ENCODE measurements at regions not wholly inside any gene's neighbourhood (a gene's known extent, or its start where the extent isn't known, plus 50 kb on each side); places are given as distances from the start of the nearest gene placed in this dataset.

DNA sequence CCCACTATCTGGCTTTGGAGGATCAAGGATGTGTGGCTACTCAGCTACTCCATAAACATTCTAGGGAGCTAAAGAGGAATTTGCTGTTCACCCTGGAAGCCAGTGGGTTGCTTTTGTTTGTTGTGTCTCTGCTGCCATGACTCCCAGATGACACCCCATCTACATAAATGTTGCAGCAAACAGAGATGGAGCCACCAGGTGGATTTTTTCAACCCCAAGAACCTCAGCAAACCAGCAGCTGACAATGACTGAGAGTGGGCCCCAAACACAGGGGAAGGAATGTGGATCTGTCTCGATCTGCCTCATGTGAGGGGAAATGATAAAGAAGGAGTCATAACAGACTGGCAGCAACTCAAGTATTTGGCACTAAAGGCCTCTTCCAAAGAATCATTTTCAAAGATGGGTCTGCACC, 132.7 kb upstream of the TNC start:
- Histone ChIP-seq H3K4me1 (peaks cover 0 to 4% (median 0%) of the 10 kb centered on the region in 9 donors), H3K9me3 (peaks cover 0 to 16% (median 6%) of the 10 kb centered on the region in 11 donors), H3K4me3 (no peak overlapping the region), H3K36me3 (no peaks in the 10 kb centered on the region), H3K27me3 (no peaks in the 10 kb centered on the region), H3K27ac (no peak overlapping the region)
- intact Hi-C loops (cut with DNase I) = no loop called here
- WGBS, 2 donors = 7 to 17% methylated on average over 1 of the region's 1 CpG
- DNase-seq (no peak), ATAC-seq (no peak)
- TF ChIP-seq, protein P1, sequence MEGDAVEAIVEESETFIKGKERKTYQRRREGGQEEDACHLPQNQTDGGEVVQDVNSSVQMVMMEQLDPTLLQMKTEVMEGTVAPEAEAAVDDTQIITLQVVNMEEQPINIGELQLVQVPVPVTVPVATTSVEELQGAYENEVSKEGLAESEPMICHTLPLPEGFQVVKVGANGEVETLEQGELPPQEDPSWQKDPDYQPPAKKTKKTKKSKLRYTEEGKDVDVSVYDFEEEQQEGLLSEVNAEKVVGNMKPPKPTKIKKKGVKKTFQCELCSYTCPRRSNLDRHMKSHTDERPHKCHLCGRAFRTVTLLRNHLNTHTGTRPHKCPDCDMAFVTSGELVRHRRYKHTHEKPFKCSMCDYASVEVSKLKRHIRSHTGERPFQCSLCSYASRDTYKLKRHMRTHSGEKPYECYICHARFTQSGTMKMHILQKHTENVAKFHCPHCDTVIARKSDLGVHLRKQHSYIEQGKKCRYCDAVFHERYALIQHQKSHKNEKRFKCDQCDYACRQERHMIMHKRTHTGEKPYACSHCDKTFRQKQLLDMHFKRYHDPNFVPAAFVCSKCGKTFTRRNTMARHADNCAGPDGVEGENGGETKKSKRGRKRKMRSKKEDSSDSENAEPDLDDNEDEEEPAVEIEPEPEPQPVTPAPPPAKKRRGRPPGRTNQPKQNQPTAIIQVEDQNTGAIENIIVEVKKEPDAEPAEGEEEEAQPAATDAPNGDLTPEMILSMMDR (IDR thresholded peaks at IDR 0.05) = no peak

DNA sequence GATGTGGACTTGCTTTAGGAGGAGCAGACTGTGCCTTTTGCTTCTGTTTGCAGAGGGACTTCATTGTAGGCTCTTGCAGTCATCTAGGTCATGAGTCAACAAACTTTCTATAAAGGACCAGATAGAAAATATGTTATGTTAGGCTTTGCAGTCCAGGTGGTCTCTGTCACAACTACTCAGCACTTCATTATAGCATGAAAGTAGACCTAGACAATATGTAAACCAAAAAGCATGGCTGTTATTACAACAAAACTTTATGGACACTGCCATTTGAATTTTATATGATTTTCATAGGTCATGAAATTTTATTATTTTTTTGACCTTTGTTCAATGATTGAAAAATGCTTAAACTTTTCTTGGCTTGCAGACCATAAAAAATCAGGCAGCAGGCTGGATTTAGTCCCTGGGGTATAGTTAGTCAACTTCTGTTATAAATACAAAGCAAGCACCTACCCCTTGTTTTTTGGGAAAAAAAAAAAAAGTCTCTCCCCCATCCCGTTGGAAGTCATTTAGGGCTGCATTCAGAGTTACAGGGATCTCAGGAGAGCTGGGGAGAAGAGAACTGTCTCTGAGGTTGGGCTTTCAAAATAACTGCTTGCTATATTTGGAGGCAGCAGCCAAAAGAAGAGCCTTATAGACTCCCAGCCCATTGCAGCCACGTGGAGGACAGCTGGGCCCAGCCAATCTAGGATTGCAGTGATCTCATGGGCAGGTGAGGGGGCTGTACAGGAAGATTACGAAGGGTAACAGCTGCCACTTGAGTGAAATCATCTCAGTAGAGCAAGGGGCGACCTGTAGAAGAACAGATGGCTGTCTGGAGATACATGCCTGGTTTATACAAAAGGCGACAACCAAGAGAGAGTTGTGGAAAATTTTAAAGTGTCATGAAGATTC, 136.6 kb upstream of the TNC start:
- ATAC-seq (peak in 1 of 8 donors; percentile 30), DNase-seq (no peak)
- Histone ChIP-seq H3K4me3 (no peak overlapping the region), H3K27ac (no peak overlapping the region), H3K27me3 (no peaks in the 10 kb centered on the region), H3K36me3 (no peaks in the 10 kb centered on the region), H3K9me3 (peaks cover 0 to 16% (median 6%) of the 10 kb centered on the region in 11 donors), H3K4me1 (peaks cover 0 to 4% (median 0%) of the 10 kb centered on the region in 9 donors)
- TF ChIP-seq, protein P1 (IDR thresholded peaks at IDR 0.05) = no peak
- 45 to 49% methylated on average over 5 of the region's 5 CpGs for WGBS, 2 donors
- intact Hi-C loops (cut with DNase I) = no loop called here

DNA sequence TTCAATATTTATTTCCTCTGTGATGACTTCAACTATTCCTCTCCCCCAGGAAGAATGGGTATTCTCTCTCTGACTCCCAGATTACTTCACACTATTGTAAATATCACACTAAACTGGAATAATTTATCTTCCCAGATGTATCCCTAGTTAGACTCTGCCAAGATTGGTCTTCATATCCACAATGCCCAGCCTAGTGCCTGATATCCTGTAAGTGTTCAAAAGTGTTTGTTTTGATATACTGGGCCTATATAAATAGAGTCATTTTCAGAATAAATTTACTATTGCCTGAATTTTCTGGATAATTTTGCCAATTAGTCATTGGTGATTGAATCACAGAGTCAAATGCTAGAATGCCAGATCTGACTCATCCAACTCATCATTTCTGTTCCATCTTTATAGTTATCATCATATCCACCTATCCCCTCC, 143.7 kb upstream of the TNC start:
- no peaks in the 10 kb centered on the region for H3K36me3 ChIP-seq
- peaks cover 0 to 17% (median 0%) of the 10 kb centered on the region in 9 donors for H3K4me1 ChIP-seq
- H3K4me3 ChIP-seq = no peak overlapping the region
- DNase-seq (no peak), ATAC-seq (no peak)
- TF ChIP-seq, protein P1 (IDR thresholded peaks at IDR 0.05) = no peak
- no peaks in the 10 kb centered on the region for H3K9me3 ChIP-seq
- H3K27me3 ChIP-seq = no peaks in the 10 kb centered on the region
- H3K27ac ChIP-seq = no peak overlapping the region
- intact Hi-C loops (cut with DNase I) = no loop called here

DNA sequence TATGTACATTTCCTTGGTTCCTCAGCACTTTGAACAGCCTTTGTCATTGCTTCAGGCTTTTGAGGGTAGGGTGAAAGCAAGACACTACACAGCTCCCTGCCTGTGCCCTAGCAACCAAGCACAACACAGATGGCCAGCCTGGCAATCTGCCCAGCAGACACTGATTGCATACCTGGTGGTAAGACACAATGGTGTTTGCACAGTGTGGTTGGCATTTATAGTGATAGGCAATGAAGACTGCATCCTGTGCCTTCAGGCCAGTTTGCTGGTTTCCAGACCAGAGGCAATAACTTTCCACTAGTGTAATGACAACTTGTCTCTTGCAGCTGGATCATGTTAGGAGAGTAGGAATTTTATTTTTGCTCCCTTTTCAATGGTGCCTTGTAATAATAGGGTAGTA, 144.5 kb upstream of the TNC start:
- DNase-seq (peak; percentile 77 to 85), ATAC-seq (peak; percentile 88 to 100 (median 98))
- Histone ChIP-seq H3K9me3 (no peaks in the 10 kb centered on the region), H3K4me1 (peaks cover 0 to 17% (median 0%) of the 10 kb centered on the region in 9 donors), H3K36me3 (no peaks in the 10 kb centered on the region), H3K27me3 (no peaks in the 10 kb centered on the region), H3K27ac (no peak overlapping the region), H3K4me3 (no peak overlapping the region)
- TF ChIP-seq, protein P1 (IDR thresholded peaks at IDR 0.05) = no peak
- intact Hi-C loops (cut with DNase I) = no loop called here
